A549 (cell line): ENCODE measurements at regions not wholly inside any gene's neighbourhood (a gene's known extent, or its start where the extent isn't known, plus 50 kb on each side); places are given as distances from the start of the nearest gene placed in this dataset.
"Not testable (repeated sequence)": the region's sequence is repeated elsewhere in the genome, so short reads cannot be mapped to it uniquely, and the experiment has no call there.

ENCODE experiments used
- CTCF ChIP-seq: fragments of >200 bp; sonication (Bioruptor Twin); formaldehyde crosslinking; IDR thresholded peaks from 3 replicates; pipeline ENCODE4 v1.5.1; 2016
- PBX3 ChIP-seq: IDR thresholded peaks from 2 replicates; pipeline ENCODE4 v1.6.1; 2012
- RFX5 ChIP-seq: fragments of 450-650 bp; IDR thresholded peaks from 2 replicates; pipeline ENCODE4 v1.7.1; 2014; ENCODE audit warnings: antibody characterized with exemption, mild to moderate bottlenecking, moderate library complexity
- RNF2 ChIP-seq: fragments of 200-600 bp; sonication (generic); IDR thresholded peaks from 2 replicates; pipeline ENCODE4 v1.6.1; 2016; ENCODE audit warnings: low read depth, mild to moderate bottlenecking, antibody characterized with exemption, moderate library complexity, borderline replicate concordance

- TF ChIP-seq PBX3, CTCF, RNF2, RFX5: not testable (repeated sequence)
Observed at GRCh38 chrY:11107127-11107918, 1579.6 kb downstream of the TSPY10 start.
